ENCODE measurements at regions not wholly inside any gene's neighbourhood (a gene's known extent, or its start where the extent isn't known, plus 50 kb on each side); places are given as distances from the start of the nearest gene placed in this dataset.

GRCh38 chr4:81997313-81997712, 376.5 kb downstream of the HNRNPD start:
- TF ChIP-seq CTCF (IDR thresholded peaks at IDR 0.05): no peak

- TF ChIP-seq CTCF (IDR thresholded peaks at IDR 0.05): no peak
Measured at GRCh38 chr4:81990898-81991297, 382.9 kb downstream of the HNRNPD start.

GRCh38 chr4:81990211-81990610, 383.6 kb downstream of the HNRNPD start:
- TF ChIP-seq CTCF (IDR thresholded peaks at IDR 0.05): no peak

GRCh38 chr4:81989202-81989601, 384.6 kb downstream of the HNRNPD start:
- TF ChIP-seq CTCF (IDR thresholded peaks at IDR 0.05): no peak

GRCh38 chr4:81988178-81988577, 385.6 kb downstream of the HNRNPD start:
- no peak for TF ChIP-seq CTCF (IDR thresholded peaks at IDR 0.05)

GRCh38 chr4:81984746-81985145, 389.0 kb downstream of the HNRNPD start:
- TF ChIP-seq CTCF (IDR thresholded peaks at IDR 0.05): no peak

- TF ChIP-seq CTCF (IDR thresholded peaks at IDR 0.05): no peak
Measured at GRCh38 chr4:81982846-81983540, 390.8 kb downstream of the HNRNPD start.

- no peak for TF ChIP-seq CTCF (IDR thresholded peaks at IDR 0.05)
Measured at GRCh38 chr4:81981218-81981617, 392.6 kb downstream of the HNRNPD start.
